Choroid plexus epithelial cell (primary cell): ENCODE measurements at regions not wholly inside any gene's neighbourhood (a gene's known extent, or its start where the extent isn't known, plus 50 kb on each side); places are given as distances from the start of the nearest gene placed in this dataset.

Source experiments
- DNase-seq: peaks from one replicate; pipeline ENCODE4 v3.0.0-alpha.2; 2010; ENCODE audit warnings: low read depth
- H3K4me3 ChIP-seq: 2 replicates; pipeline ENCODE4 v1.5.1; 2011; ENCODE audit warnings: low read depth, mild to moderate bottlenecking, control low read depth, low read length, moderate library complexity
- TF ChIP-seq, protein P1 (sequence below): conservative IDR thresholded peaks from 2 replicates; pipeline ENCODE4 v1.5.1; 2011; ENCODE audit warnings: low read depth, mild to moderate bottlenecking, control low read depth, inconsistent platforms, low read length, moderate library complexity

DNA sequence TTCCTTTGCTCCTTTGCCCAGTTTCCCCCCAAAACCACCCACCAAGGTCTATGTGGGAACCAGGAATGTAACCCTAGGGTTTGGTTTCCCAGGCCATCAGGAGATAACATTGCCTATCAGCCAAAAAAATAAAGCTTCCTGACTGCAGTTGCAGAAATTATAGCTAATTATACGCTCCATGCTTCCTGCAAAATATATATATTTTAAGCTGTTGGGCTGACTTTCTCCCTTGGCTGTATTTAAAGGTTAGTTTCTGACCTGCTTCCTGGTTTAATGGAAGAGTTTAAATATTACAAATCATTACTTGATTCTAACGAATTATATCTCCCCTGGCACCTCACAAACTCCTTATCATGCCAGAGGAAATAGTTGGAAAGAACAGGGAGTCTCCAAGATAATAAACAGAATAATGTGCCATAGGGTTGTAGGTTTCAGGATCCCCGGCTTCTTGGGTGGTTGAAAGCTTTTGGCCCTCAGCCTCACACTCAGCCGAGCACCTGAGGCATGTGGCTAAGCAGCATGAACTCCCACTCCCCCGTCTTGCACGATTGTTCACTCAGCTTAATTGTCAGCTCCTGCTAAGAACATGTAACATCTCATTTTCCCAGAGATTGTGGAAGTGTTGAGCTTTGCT lies 79.9 kb downstream of the FZD1 start:
- H3K4me3 ChIP-seq = no peak overlapping the region
- no peak for DNase-seq
- TF ChIP-seq, protein P1, sequence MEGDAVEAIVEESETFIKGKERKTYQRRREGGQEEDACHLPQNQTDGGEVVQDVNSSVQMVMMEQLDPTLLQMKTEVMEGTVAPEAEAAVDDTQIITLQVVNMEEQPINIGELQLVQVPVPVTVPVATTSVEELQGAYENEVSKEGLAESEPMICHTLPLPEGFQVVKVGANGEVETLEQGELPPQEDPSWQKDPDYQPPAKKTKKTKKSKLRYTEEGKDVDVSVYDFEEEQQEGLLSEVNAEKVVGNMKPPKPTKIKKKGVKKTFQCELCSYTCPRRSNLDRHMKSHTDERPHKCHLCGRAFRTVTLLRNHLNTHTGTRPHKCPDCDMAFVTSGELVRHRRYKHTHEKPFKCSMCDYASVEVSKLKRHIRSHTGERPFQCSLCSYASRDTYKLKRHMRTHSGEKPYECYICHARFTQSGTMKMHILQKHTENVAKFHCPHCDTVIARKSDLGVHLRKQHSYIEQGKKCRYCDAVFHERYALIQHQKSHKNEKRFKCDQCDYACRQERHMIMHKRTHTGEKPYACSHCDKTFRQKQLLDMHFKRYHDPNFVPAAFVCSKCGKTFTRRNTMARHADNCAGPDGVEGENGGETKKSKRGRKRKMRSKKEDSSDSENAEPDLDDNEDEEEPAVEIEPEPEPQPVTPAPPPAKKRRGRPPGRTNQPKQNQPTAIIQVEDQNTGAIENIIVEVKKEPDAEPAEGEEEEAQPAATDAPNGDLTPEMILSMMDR = no peak

DNA sequence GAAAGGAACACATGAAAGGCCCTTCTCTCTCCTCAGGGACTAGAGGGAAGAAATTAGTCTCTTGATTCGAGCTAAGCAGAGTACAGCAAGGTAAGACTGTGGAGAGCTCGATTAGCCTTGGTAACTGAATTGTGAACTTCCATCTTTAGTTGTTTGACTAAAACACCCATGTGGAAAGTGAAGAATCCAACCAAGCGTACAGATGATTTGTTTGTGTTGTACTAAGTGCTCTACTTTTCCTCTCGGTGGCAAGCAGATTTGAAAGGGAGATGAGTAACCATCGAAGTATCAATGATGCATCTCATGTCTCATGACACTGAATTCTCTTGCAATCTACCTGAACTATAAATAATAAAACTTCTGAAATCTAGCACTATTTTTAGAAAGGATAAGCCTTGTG lies 80.7 kb downstream of the FZD1 start:
- DNase-seq = peak; percentile 18
- no peak overlapping the region for H3K4me3 ChIP-seq
- TF ChIP-seq, protein P1 = no peak

DNA sequence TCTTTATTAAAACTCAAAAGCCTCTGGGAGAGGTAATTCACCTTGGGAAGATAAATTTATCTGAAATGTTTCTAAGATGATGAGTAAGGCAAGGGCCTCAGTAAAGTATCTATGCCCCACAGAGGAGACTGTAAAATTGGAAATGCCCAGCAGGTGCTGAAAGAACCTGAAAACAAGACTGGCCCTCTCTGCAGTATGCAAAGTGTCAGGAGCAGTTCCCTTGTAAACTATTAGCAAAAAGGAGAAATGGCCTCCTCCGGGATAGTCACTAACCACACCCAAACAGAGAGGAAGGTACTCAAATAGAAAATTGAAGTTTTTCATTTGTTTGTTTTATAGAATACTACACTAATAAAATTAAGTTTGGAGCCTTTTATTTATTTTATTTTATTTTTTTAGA lies 81.2 kb downstream of the FZD1 start:
- no peak overlapping the region for H3K4me3 ChIP-seq
- DNase-seq = no peak
- TF ChIP-seq, protein P1 = no peak

DNA sequence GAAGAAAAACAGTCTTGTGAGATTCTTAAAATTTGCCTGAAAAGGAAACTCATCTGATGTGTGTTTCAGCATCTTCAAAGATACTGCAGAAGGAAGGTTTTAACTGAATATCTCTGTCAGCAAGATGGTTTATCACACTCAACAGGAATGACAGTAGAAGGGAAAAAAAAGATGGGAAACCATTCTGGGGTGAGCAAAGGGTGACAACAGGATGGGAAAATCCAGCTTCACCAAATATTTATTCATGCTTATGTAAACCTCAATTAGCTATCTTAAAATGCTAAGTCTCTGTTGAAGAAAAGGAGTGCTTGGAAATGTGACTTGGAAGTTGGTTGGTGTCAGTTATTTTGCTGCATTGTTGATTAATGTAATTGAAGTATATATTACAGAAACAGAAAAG lies 82.2 kb downstream of the FZD1 start:
- TF ChIP-seq, protein P1 = no peak
- H3K4me3 ChIP-seq = no peak overlapping the region
- no peak for DNase-seq

DNA sequence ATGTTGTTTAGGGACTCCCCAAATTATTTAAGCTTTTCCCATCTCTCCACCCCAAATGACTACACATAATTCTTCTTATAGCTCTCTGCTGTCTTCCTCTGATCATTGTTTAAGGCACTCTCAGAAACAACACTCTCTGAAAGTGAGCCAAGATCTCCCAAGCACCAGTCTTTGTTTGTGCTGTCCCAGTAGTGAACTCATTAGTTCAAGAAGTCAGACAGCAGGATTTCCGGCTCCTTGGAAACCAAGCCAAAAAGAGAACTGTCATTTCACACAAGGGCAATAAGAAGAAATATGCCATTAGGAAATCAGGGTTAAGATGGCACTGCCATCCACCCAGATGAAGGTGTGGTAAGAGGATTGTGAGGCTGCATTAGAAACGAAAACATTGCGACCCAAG lies 83.1 kb downstream of the FZD1 start:
- no peak overlapping the region for H3K4me3 ChIP-seq
- TF ChIP-seq, protein P1 = no peak

DNA sequence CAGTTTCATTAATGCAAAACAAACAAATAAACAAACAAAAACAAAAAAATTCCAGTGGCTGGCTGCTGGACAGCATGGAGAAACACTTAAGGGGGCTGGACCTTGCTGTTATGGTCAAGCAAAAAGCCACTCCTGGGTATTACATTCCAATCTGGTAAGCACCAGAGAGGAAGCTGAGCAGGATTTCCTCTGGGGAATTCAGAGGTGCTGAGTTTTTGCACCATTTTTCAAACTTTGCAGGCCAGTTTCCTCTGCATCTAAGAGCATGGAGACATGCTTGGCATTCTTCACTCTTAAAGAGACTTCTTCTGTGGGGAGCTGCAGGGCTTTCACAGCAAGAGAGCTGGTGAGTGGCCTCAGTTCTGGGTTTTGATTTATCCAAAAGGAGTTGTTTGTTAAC lies 84.5 kb downstream of the FZD1 start:
- DNase-seq = peak; percentile 90
- TF ChIP-seq, protein P1 = no peak

More for the DNA sequence above, 83.1 kb downstream of the FZD1 start:
- DNase-seq = peak; percentile 80

DNA sequence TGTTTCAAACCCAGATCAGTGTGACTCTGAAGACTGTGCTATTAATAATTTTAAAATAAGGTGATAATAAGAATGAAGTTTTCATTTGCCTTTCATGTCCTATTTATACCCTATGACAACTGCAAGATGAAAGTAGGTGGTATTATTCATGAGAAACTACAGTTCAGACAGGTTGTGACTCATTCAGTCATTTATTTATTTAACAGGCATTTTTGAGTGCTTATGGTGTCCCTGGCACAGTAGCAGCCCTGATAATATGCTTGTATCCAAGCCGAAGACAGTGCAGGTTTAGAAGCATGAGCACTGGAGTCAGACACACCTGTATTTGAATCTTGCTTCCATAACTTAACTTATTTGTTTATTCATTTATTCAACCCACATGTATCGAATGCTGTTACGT lies 87.1 kb downstream of the FZD1 start:
- DNase-seq = peak; percentile 52
- no peak overlapping the region for H3K4me3 ChIP-seq
- TF ChIP-seq, protein P1 = no peak

More for the DNA sequence above, 84.5 kb downstream of the FZD1 start:
- no peak overlapping the region for H3K4me3 ChIP-seq
